RWPE1 (cell line): ENCODE measurements at regions not wholly inside any gene's neighbourhood (a gene's known extent, or its start where the extent isn't known, plus 50 kb on each side); places are given as distances from the start of the nearest gene placed in this dataset.
A peak's percentile ranks its signal among the peaks of the same experiment; 100 is the strongest.

Experiments used
- CTCF ChIA-PET: fragments of 350-600 bp; sonication (Branson Sonifier 250); formaldehyde crosslinking; extraction: SDS; loops from one replicate; lab custom pipeline; 2021; lab: Yijun Ruan, JAX
- POLR2A ChIA-PET: fragments of 400-600 bp; formaldehyde crosslinking; extraction: SDS; loops from one replicate; lab custom pipeline; 2020; ENCODE audit warnings: antibody characterized with exemption; ENCODE audit not compliant: low non-redundant PET; lab: Yijun Ruan, JAX
- DNase-seq: peaks from one replicate; pipeline ENCODE4 v3.0.0; 2012; ENCODE audit warnings: low spot score
- H3K27ac ChIP-seq: fragments of 450-650 bp; 2 replicates; pipeline ENCODE4 v1.5.1; 2017
- TF ChIP-seq, protein P1 (sequence below): fragments of 450-650 bp; conservative IDR thresholded peaks from 2 replicates; pipeline ENCODE4 v1.5.1; 2017; ENCODE audit warnings: low read depth, mild to moderate bottlenecking

DNA sequence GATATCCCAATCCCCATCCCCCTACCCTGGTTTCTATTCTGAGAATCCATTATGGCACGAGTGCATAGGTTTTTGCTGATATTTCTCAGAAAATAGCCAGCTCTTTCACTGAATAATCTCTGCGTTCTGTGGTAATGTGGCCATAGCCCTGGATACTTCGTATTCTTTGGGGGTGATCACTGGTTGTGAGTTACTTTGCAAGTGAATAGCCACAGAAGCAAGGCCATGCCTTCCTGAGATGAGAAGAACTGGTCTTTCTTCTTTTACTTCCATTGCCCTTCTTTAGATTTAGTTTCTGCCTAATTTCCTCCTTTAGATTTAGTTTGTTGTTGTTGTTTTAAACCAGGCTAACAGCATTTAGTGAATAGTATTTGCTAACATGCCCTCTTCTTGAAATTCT lies 323.4 kb downstream of the CDC14C start:
- no peak overlapping the region for H3K27ac ChIP-seq
- no peak for DNase-seq
- ChIA-PET CTCF (no interaction called here), POLR2A (no interaction called here)
- TF ChIP-seq, protein P1, sequence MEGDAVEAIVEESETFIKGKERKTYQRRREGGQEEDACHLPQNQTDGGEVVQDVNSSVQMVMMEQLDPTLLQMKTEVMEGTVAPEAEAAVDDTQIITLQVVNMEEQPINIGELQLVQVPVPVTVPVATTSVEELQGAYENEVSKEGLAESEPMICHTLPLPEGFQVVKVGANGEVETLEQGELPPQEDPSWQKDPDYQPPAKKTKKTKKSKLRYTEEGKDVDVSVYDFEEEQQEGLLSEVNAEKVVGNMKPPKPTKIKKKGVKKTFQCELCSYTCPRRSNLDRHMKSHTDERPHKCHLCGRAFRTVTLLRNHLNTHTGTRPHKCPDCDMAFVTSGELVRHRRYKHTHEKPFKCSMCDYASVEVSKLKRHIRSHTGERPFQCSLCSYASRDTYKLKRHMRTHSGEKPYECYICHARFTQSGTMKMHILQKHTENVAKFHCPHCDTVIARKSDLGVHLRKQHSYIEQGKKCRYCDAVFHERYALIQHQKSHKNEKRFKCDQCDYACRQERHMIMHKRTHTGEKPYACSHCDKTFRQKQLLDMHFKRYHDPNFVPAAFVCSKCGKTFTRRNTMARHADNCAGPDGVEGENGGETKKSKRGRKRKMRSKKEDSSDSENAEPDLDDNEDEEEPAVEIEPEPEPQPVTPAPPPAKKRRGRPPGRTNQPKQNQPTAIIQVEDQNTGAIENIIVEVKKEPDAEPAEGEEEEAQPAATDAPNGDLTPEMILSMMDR = no peak

DNA sequence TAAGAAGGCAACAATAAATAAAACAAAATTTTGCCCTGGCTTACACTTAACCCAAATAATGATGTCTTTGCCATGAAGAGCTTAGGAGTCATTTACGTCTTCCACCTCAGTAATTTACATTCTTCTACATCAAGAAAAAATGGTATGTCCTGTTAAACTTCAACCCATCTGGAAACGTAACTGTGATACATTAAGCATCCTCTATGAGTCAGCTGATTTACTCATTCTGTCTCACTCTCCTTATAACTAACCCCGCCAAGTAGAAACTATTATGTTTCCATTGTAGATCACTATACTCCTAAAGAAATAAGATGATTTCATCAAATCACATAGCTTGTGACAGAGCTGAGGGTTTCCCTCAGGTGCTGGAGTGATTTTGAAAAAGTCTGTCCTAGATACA lies 330.7 kb downstream of the CDC14C start:
- TF ChIP-seq, protein P1 = no peak
- ChIA-PET POLR2A (no interaction called here), CTCF (interaction anchor here (0.7 kb wide), 1 partner anchor 70 kb away, joined by 3 read pairs; no protein-coding TSS in a partner anchor)
- peak; percentile 65 for DNase-seq
- H3K27ac ChIP-seq = no peak overlapping the region

DNA sequence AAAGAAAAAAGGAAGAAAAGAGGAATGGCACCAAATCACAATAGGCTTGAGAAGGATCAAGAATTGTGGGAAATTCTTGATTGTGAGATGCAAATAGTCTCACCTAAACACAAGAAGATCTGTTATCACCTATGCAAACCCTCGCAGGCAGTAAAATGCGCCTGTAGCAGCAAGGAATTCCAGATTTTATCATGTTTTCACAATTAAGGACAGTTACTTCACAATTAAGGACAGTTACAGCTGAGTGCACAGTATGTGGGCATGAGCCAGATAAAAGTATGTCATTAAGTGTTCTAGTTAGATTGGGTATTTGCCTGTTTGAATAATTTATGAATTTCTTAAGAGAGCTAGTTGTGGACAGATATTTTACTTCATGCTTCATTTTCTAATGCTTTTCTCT lies 336.2 kb downstream of the CDC14C start:
- POLR2A ChIA-PET = no interaction called here
- no peak overlapping the region for H3K27ac ChIP-seq
- CTCF ChIA-PET = no interaction called here
- no peak for DNase-seq
- TF ChIP-seq, protein P1 = no peak

DNA sequence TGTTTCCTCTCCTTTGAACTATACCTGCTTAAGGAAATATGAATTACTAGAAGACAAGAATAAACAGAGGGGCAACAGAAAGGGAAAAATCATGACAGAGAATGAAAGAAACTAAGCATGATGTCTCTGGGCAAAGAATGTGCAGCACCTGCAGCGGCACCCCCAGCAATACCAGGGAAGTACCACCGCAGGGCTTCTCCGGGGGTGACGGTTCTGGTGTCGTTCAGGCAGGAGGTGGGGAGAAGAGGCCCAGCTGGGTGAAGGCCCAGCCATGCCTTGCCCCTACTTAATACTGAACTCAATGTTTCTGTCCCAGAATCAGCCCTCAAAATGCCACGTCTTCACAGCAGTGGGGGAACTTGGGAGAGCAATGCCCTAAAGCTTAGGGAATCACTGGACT lies 337.6 kb downstream of the CDC14C start:
- no peak for DNase-seq
- ChIA-PET CTCF (interaction anchor here (0.6 to 1.0 kb wide), 2 partner anchors 16 to 54 kb away, joined by 3 to 7 read pairs; no protein-coding TSS in a partner anchor), POLR2A (no interaction called here)
- H3K27ac ChIP-seq = no peak overlapping the region
- TF ChIP-seq, protein P1 = no peak

DNA sequence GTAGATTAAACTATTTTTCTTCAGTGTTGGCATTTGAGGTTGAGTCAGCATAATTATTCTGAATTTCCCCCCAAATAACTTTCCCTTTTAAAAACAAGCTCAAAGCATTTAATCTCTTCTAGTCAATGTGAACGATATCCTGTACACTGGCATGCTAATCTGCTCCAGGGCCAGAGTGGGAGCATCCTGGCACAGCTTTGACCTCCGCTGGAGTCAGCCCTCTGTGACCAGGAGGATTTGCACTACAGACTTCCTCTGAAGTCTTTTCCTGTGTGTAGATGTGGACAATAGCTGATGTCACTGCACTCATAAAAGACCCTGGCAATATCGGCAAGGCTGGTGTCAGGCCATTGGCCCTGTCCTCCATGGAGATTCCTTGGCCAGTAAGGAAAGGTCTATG lies 340.2 kb downstream of the CDC14C start:
- H3K27ac ChIP-seq = no peak overlapping the region
- no peak for DNase-seq
- CTCF ChIA-PET = no interaction called here
- TF ChIP-seq, protein P1 = no peak
- POLR2A ChIA-PET = no interaction called here

DNA sequence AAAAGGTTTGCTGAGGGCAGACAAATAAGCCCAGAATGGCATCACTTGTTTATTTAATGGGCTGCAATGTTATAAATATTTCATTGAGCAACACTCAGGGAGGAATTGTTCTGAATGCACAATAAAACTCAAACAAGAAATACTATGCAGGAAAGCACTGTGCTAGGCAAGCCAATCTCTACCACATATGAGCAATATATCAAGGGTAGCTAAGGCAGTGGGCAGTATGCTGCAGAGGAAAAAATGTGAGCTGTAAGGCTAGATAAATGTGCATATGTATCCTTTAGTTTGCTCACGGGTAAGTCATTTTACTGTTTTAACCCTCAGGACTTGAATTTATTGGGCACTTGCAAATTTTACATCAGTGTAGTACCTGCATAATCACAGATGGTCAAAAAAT lies 349.6 kb downstream of the CDC14C start:
- no peak for DNase-seq
- TF ChIP-seq, protein P1 = no peak
- ChIA-PET POLR2A (no interaction called here), CTCF (no interaction called here)
- H3K27ac ChIP-seq = no peak overlapping the region
